CD14-positive monocyte (primary cell): ENCODE measurements at regions not wholly inside any gene's neighbourhood (a gene's known extent, or its start where the extent isn't known, plus 50 kb on each side); places are given as distances from the start of the nearest gene placed in this dataset.

Experiments used
- DNase-seq, 3 donors: peaks; one replicate each; pipeline ENCODE4 v3.0.0-alpha.2; 2011 to 2022
- H2AFZ ChIP-seq: 2 replicates; pipeline ENCODE4 v1.6.0; 2012; ENCODE audit warnings: mild to moderate bottlenecking, low read depth, low read length, inconsistent platforms; ENCODE audit not compliant: insufficient read depth, poor library complexity, severe bottlenecking
- H3K27ac ChIP-seq, 2 donors: 1 replicate in 1 of 2; 2 replicates in 1 of 2; pipeline ENCODE4 v1.5.1; 2012 to 2013; ENCODE audit warnings: low read length in 2 of 2, control low read depth in 1 of 2, inconsistent platforms in 1 of 2, low read depth in 1 of 2, mild to moderate bottlenecking in 1 of 2
- H3K27me3 ChIP-seq, 2 donors: one replicate each; pipeline versions ENCODE4 v1.6.0 to v1.6.1; 2011 to 2013; ENCODE audit warnings: low read length in 2 of 2; ENCODE audit not compliant: control insufficient read depth in 2 of 2, insufficient read depth in 2 of 2
- H3K36me3 ChIP-seq, 2 donors: replicated peaks in 1 of 2; 1 replicate in 1 of 2; 2 replicates in 1 of 2; pipeline versions ENCODE4 v1.5.1 to v1.6.1; 2012 to 2013; ENCODE audit warnings: low read length in 2 of 2, control low read depth in 1 of 2, inconsistent platforms in 1 of 2, mild to moderate bottlenecking in 1 of 2; ENCODE audit not compliant: insufficient read depth in 2 of 2, control insufficient read depth in 1 of 2
- H3K4me1 ChIP-seq, 2 donors: 1 replicate in 1 of 2; 2 replicates in 1 of 2; pipeline versions ENCODE4 v1.5.1 to v1.6.1; 2012 to 2013; ENCODE audit warnings: low read length in 2 of 2, control low read depth in 1 of 2, inconsistent platforms in 1 of 2, mild to moderate bottlenecking in 1 of 2, moderate library complexity in 1 of 2; ENCODE audit not compliant: insufficient read depth in 2 of 2, control insufficient read depth in 1 of 2
- H3K4me2 ChIP-seq: replicated peaks from 2 replicates; pipeline ENCODE3; 2012; ENCODE audit warnings: low read length, moderate library complexity, mild to moderate bottlenecking; ENCODE audit not compliant: poor library complexity, severe bottlenecking; ENCODE audit errors: extremely low read depth
- H3K4me3 ChIP-seq, 3 experiments: fragments of 200-600 bp in 1 of 3; sonication (generic) in 1 of 3; replicated peaks in 1 of 3; 1 replicate in 2 of 3; 2 replicates in 1 of 3; pipeline ENCODE4 v1.5.1; 2011 to 2013; ENCODE audit warnings: low read length in 3 of 3, mild to moderate bottlenecking in 3 of 3, control low read depth in 2 of 3, low read depth in 2 of 3, inconsistent platforms in 1 of 3, moderate library complexity in 1 of 3
- H3K79me2 ChIP-seq: 2 replicates; pipeline ENCODE4 v1.6.0; 2012; ENCODE audit warnings: mild to moderate bottlenecking, control low read depth, inconsistent platforms, low read length, moderate library complexity; ENCODE audit not compliant: insufficient read depth
- H3K9ac ChIP-seq: 2 replicates; pipeline ENCODE4 v1.6.0; 2017; ENCODE audit warnings: low read length, mild to moderate bottlenecking; ENCODE audit not compliant: insufficient read depth, poor library complexity, severe bottlenecking
- H3K9me3 ChIP-seq, 2 donors: replicated peaks in 1 of 2; 1 replicate in 1 of 2; 2 replicates in 1 of 2; pipeline versions ENCODE4 v1.5.1 to v1.6.1; 2012 to 2013; ENCODE audit warnings: low read length in 2 of 2, control low read depth in 1 of 2; ENCODE audit not compliant: control insufficient read depth in 1 of 2, insufficient read depth in 1 of 2
- H4K20me1 ChIP-seq: 2 replicates; pipeline ENCODE4 v1.6.0; 2012; ENCODE audit warnings: mild to moderate bottlenecking, low read length, control low read depth, moderate library complexity; ENCODE audit not compliant: insufficient read depth
- H3K27ac Mint-ChIP-seq, 7 donors: one replicate each; pipeline ENCODE4 v1.8.0; 2020; ENCODE audit warnings: mild to moderate bottlenecking in 7 of 7, mixed read lengths in 7 of 7, moderate library complexity in 6 of 7, inconsistent platforms in 2 of 7
- H3K27me3 Mint-ChIP-seq, 3 donors: one replicate each; pipeline ENCODE4 v1.8.0; 2021 to 2022; ENCODE audit warnings: low read depth in 3 of 3, mild to moderate bottlenecking in 3 of 3, mixed read lengths in 3 of 3, moderate library complexity in 3 of 3, inconsistent platforms in 1 of 3
- H3K36me3 Mint-ChIP-seq, 2 donors: one replicate each; pipeline ENCODE4 v1.8.0; 2020; ENCODE audit warnings: mixed read lengths in 2 of 2, inconsistent platforms in 1 of 2, mild to moderate bottlenecking in 1 of 2
- H3K4me1 Mint-ChIP-seq: one replicate; pipeline ENCODE4 v1.8.0; 2020; ENCODE audit warnings: mild to moderate bottlenecking, mixed read lengths
- H3K4me3 Mint-ChIP-seq, 2 donors: one replicate each; pipeline ENCODE4 v1.8.0; 2020; ENCODE audit warnings: mild to moderate bottlenecking in 2 of 2, mixed read lengths in 2 of 2, moderate library complexity in 1 of 2
- H3K9me3 Mint-ChIP-seq, 7 donors: one replicate each; pipeline ENCODE4 v1.8.0; 2020 to 2022; ENCODE audit warnings: mixed read lengths in 7 of 7, mild to moderate bottlenecking in 6 of 7, moderate library complexity in 6 of 7, inconsistent platforms in 2 of 7
- WGBS: methylation state at CpG from one replicate; pipeline ENCODE4 v1.1.5; 2013; ENCODE audit warnings: missing lambda C conversion rate; ENCODE audit not compliant: insufficient coverage; 5-methylcytosine and 5-hydroxymethylcytosine counted together
- intact Hi-C, 2 donors: fragments of 100-400 bp; cut with micrococcal nuclease; formaldehyde crosslinking; loops; one replicate each; pipeline versions ENCODE4 v1.15.0 to v1.15.1; 2023
- TF ChIP-seq, protein P1 (sequence below): fragments of 200-600 bp; IDR thresholded peaks from one replicate; pipeline ENCODE4 v1.8.0; 2022; ENCODE audit warnings: antibody characterized with exemption, mild to moderate bottlenecking

DNA sequence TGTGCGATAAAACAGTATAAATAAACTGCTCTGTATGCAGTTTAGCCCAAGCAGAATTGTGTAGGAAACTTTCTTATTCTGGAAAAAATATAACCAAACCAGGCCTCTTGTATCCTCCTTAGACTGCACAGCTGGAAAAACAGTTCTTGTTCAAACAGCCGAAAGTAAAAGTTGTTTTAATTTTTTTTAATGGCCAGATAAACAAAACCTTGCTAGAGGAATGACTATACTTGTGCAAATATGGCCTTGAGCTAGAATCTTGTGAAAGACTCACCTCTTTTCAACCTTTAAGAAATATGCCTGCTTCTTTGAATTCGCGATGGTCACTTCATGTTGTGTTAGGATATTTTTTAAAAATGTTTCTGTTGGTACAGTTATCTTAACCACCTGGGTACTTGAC is 114.5 kb upstream of the MAF start:
- Mint-ChIP-seq H3K27me3 (peaks cover 0 to 2% (median 1%) of the 10 kb centered on the region in 3 donors), H3K9me3 (peaks cover 0 to 15% (median 5%) of the 10 kb centered on the region in 7 donors), H3K4me3 (no peak overlapping the region), H3K27ac (no peak overlapping the region), H3K4me1 (peaks cover 4% of the 10 kb centered on the region), H3K36me3 (no peaks in the 10 kb centered on the region)
- intact Hi-C loops, result no loop called here
- Histone ChIP-seq H2AFZ (no peak overlapping the region), H3K36me3 (no peaks in the 10 kb centered on the region), H3K27ac (no peak overlapping the region), H3K79me2 (no peaks in the 10 kb centered on the region), H4K20me1 (no peaks in the 10 kb centered on the region), H3K4me1 (no peaks in the 10 kb centered on the region), H3K9ac (no peak overlapping the region), H3K4me3 (no peak overlapping the region), H3K9me3 (no peaks in the 10 kb centered on the region), H3K4me2 (no peak overlapping the region), H3K27me3 (no peaks in the 10 kb centered on the region)
- TF ChIP-seq, protein P1, sequence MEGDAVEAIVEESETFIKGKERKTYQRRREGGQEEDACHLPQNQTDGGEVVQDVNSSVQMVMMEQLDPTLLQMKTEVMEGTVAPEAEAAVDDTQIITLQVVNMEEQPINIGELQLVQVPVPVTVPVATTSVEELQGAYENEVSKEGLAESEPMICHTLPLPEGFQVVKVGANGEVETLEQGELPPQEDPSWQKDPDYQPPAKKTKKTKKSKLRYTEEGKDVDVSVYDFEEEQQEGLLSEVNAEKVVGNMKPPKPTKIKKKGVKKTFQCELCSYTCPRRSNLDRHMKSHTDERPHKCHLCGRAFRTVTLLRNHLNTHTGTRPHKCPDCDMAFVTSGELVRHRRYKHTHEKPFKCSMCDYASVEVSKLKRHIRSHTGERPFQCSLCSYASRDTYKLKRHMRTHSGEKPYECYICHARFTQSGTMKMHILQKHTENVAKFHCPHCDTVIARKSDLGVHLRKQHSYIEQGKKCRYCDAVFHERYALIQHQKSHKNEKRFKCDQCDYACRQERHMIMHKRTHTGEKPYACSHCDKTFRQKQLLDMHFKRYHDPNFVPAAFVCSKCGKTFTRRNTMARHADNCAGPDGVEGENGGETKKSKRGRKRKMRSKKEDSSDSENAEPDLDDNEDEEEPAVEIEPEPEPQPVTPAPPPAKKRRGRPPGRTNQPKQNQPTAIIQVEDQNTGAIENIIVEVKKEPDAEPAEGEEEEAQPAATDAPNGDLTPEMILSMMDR, result no peak
- no CpG with 5 or more reads among the region's 4 CpGs for WGBS
- no peak for DNase-seq

DNA sequence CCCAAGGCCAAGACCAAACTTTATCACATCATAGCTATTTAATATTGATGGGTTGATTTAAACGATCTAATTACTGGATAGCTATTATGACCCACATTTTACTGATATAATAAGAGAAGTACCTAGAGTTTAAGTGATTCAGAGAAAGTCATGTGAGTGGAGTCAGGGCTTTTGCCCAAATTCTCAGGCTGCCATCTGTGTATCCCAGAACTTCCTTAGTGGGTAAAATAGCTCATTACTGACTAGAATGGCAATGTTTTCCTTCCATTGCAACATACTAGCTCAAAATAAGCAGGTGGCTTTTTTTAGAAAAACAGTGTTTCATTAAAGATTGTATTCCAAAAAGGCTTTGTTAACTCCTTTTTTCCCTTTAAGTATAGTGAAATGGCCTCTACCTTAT is 113.9 kb upstream of the MAF start:
- no peak overlapping the region for H3K27ac Mint-ChIP-seq
- H2AFZ ChIP-seq, result no peak overlapping the region
- H3K36me3 ChIP-seq, result no peaks in the 10 kb centered on the region
- H4K20me1 ChIP-seq, result no peaks in the 10 kb centered on the region
- no peak overlapping the region for H3K4me3 ChIP-seq
- H3K9ac ChIP-seq, result no peak overlapping the region
- peaks cover 0 to 2% (median 1%) of the 10 kb centered on the region in 3 donors for H3K27me3 Mint-ChIP-seq
- no peaks in the 10 kb centered on the region for H3K36me3 Mint-ChIP-seq
- WGBS, result no CpG with 5 or more reads among the region's 1 CpG
- no peak overlapping the region for H3K4me3 Mint-ChIP-seq
- H3K27ac ChIP-seq, result no peak overlapping the region
- no peaks in the 10 kb centered on the region for H3K27me3 ChIP-seq
- H3K9me3 Mint-ChIP-seq, result peaks cover 0 to 12% (median 3%) of the 10 kb centered on the region in 7 donors
- H3K4me1 ChIP-seq, result no peaks in the 10 kb centered on the region
- H3K9me3 ChIP-seq, result no peaks in the 10 kb centered on the region
- DNase-seq, result no peak
- intact Hi-C loops, result no loop called here
- no peak overlapping the region for H3K4me2 ChIP-seq
- H3K4me1 Mint-ChIP-seq, result peaks cover 4% of the 10 kb centered on the region
- TF ChIP-seq, protein P1, result no peak
- no peaks in the 10 kb centered on the region for H3K79me2 ChIP-seq
